Endodermal cell (in vitro differentiated cells): ENCODE measurements at regions not wholly inside any gene's neighbourhood (a gene's known extent, or its start where the extent isn't known, plus 50 kb on each side); places are given as distances from the start of the nearest gene placed in this dataset.

Source experiments
- DNase-seq: peaks from one replicate; pipeline ENCODE4 v3.0.0-alpha.2; 2017
- H3K27ac ChIP-seq: 2 replicates; pipeline ENCODE4 v1.5.1; 2013; ENCODE audit warnings: mild to moderate bottlenecking, low read depth, low read length, moderate library complexity
- H3K27me3 ChIP-seq: 2 replicates; pipeline ENCODE4 v1.6.1; 2013; ENCODE audit warnings: mild to moderate bottlenecking, low read length, moderate library complexity; ENCODE audit not compliant: insufficient read depth, control insufficient read depth, poor library complexity, severe bottlenecking
- H3K36me3 ChIP-seq: 2 replicates; pipeline ENCODE4 v1.7.0; 2013; ENCODE audit warnings: mild to moderate bottlenecking, low read length, moderate library complexity; ENCODE audit not compliant: control insufficient read depth, insufficient read depth
- H3K4me1 ChIP-seq: one replicate; pipeline ENCODE4 v1.7.0; 2013; ENCODE audit warnings: low read length; ENCODE audit not compliant: control insufficient read depth, insufficient read depth
- H3K4me3 ChIP-seq: 2 replicates; pipeline ENCODE4 v1.5.1; 2013; ENCODE audit warnings: mild to moderate bottlenecking, low read length, moderate library complexity
- H3K9ac ChIP-seq: 2 replicates; pipeline ENCODE4 v1.6.1; 2013; ENCODE audit warnings: mild to moderate bottlenecking, low read length, moderate library complexity; ENCODE audit not compliant: poor library complexity, severe bottlenecking; ENCODE audit errors: extremely low read depth
- H3K9me3 ChIP-seq: 2 replicates; pipeline ENCODE4 v1.6.1; 2013; ENCODE audit warnings: mild to moderate bottlenecking, low read length, moderate library complexity; ENCODE audit not compliant: control insufficient read depth
- H3K27ac Mint-ChIP-seq: 2 replicates; pipeline ENCODE4 v1.8.0; 2020; ENCODE audit warnings: mixed read lengths
- H3K27me3 Mint-ChIP-seq: 2 replicates; pipeline ENCODE4 v1.8.0; 2021; ENCODE audit warnings: mild to moderate bottlenecking, mixed read lengths; ENCODE audit not compliant: insufficient read depth
- H3K36me3 Mint-ChIP-seq: 2 replicates; pipeline ENCODE4 v1.8.0; 2020; ENCODE audit warnings: low read depth, mixed read lengths
- H3K4me1 Mint-ChIP-seq: 2 replicates; pipeline ENCODE4 v1.8.0; 2020; ENCODE audit warnings: mixed read lengths
- H3K4me3 Mint-ChIP-seq: 2 replicates; pipeline ENCODE4 v1.8.0; 2020; ENCODE audit warnings: mild to moderate bottlenecking, moderate library complexity, mixed read lengths
- H3K9me3 Mint-ChIP-seq: 2 replicates; pipeline ENCODE4 v1.8.0; 2020; ENCODE audit warnings: mild to moderate bottlenecking, mixed read lengths
- WGBS, 2 experiments: methylation state at CpG; one replicate each; pipeline versions ENCODE4 v1.1.5 to v1.1.7; 2013; ENCODE audit warnings: missing lambda C conversion rate in 2 of 2, mixed read lengths in 1 of 2; ENCODE audit not compliant: insufficient coverage in 1 of 2, insufficient read length in 1 of 2; 5-methylcytosine and 5-hydroxymethylcytosine counted together
- TF ChIP-seq, protein P1 (sequence below): fragments of 200-600 bp; sonication (generic); conservative IDR thresholded peaks from 2 replicates; pipeline ENCODE4 v1.5.0; 2021; ENCODE audit warnings: antibody characterized with exemption, mild to moderate bottlenecking

DNA sequence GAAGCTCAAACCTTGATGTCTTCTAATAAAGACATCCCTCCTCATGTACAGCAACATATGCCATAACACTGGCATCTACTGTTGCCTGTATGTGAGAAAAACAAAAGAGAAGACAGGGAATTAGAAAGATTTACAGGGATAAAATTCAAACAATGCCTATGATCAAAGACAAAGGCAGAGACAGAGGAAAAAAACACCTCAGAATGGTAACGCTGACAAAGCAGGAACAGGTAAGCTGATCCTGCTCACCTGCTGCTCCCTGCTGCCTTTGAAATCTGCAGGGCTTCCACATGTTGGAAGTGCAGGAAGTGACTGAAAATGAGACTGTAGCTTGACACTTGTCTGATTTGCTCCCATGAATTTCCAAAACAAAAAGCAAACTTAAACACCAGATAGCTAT is 90.2 kb upstream of the DNAJC10 start:
- H3K27ac Mint-ChIP-seq, result peak overlapping the region; percentile 12
- H3K9me3 ChIP-seq, result no peaks in the 10 kb centered on the region
- peaks cover 11% of the 10 kb centered on the region for H3K27me3 ChIP-seq
- no peaks in the 10 kb centered on the region for H3K36me3 Mint-ChIP-seq
- peaks cover 11% of the 10 kb centered on the region for H3K4me1 ChIP-seq
- no peaks in the 10 kb centered on the region for H3K9me3 Mint-ChIP-seq
- no peak overlapping the region for H3K4me3 ChIP-seq
- no peak overlapping the region for H3K9ac ChIP-seq
- 33% methylated on average over 1 of the region's 1 CpG; no CpG with 5 or more reads in 1 of the 2 experiments for WGBS, 2 experiments
- DNase-seq, result peak; percentile 72
- H3K4me1 Mint-ChIP-seq, result peaks cover 17% of the 10 kb centered on the region
- no peaks in the 10 kb centered on the region for H3K36me3 ChIP-seq
- TF ChIP-seq, protein P1, sequence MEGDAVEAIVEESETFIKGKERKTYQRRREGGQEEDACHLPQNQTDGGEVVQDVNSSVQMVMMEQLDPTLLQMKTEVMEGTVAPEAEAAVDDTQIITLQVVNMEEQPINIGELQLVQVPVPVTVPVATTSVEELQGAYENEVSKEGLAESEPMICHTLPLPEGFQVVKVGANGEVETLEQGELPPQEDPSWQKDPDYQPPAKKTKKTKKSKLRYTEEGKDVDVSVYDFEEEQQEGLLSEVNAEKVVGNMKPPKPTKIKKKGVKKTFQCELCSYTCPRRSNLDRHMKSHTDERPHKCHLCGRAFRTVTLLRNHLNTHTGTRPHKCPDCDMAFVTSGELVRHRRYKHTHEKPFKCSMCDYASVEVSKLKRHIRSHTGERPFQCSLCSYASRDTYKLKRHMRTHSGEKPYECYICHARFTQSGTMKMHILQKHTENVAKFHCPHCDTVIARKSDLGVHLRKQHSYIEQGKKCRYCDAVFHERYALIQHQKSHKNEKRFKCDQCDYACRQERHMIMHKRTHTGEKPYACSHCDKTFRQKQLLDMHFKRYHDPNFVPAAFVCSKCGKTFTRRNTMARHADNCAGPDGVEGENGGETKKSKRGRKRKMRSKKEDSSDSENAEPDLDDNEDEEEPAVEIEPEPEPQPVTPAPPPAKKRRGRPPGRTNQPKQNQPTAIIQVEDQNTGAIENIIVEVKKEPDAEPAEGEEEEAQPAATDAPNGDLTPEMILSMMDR, result no peak
- H3K27ac ChIP-seq, result no peak overlapping the region
- peaks cover 10% of the 10 kb centered on the region for H3K27me3 Mint-ChIP-seq
- H3K4me3 Mint-ChIP-seq, result no peak overlapping the region

GRCh38 chr2:182628916-182629315 is 87.1 kb upstream of the DNAJC10 start:
- peaks cover 11% of the 10 kb centered on the region for H3K4me1 ChIP-seq

GRCh38 chr2:182630207-182630606 is 85.8 kb upstream of the DNAJC10 start:
- Mint-ChIP-seq H3K27ac (no peak overlapping the region), H3K9me3 (no peaks in the 10 kb centered on the region), H3K27me3 (no peaks in the 10 kb centered on the region), H3K4me1 (peaks cover 10% of the 10 kb centered on the region), H3K36me3 (no peaks in the 10 kb centered on the region), H3K4me3 (no peak overlapping the region)
- H3K27ac ChIP-seq, result no peak overlapping the region
- H3K9ac ChIP-seq, result no peak overlapping the region
- no peaks in the 10 kb centered on the region for H3K9me3 ChIP-seq
- H3K4me3 ChIP-seq, result no peak overlapping the region
- peaks cover 8% of the 10 kb centered on the region for H3K4me1 ChIP-seq
- WGBS, 2 experiments, result 86 to 95% methylated on average over 1 of the region's 1 CpG
- TF ChIP-seq, protein P1, result no peak
- H3K36me3 ChIP-seq, result no peaks in the 10 kb centered on the region
- H3K27me3 ChIP-seq, result no peaks in the 10 kb centered on the region
- no peak for DNase-seq

More at GRCh38 chr2:182628916-182629315, 87.1 kb upstream of the DNAJC10 start:
- Histone ChIP-seq H3K27ac (no peak overlapping the region), H3K36me3 (no peaks in the 10 kb centered on the region), H3K9me3 (no peaks in the 10 kb centered on the region), H3K9ac (no peak overlapping the region), H3K4me3 (no peak overlapping the region), H3K27me3 (no peaks in the 10 kb centered on the region)
- H3K4me1 Mint-ChIP-seq, result peaks cover 17% of the 10 kb centered on the region
- WGBS, 2 experiments, result 86 to 94% methylated on average over 2 to 3 of the region's 3 CpGs
- H3K4me3 Mint-ChIP-seq, result no peak overlapping the region
- no peak for DNase-seq
- TF ChIP-seq, protein P1, result no peak
- H3K27me3 Mint-ChIP-seq, result peaks cover 2% of the 10 kb centered on the region
- no peaks in the 10 kb centered on the region for H3K36me3 Mint-ChIP-seq
- H3K9me3 Mint-ChIP-seq, result no peaks in the 10 kb centered on the region
- H3K27ac Mint-ChIP-seq, result no peak overlapping the region
